ENCODE measurements at regions not wholly inside any gene's neighbourhood (a gene's known extent, or its start where the extent isn't known, plus 50 kb on each side); places are given as distances from the start of the nearest gene placed in this dataset.

- Histone ChIP-seq H3K4me3 (ENCODE audit: low read length) (no peak overlapping the region), H3K27ac (ENCODE audit: low read length) (no peak overlapping the region), H3K4me2 (ENCODE audit: low read length) (no peak overlapping the region), H4K20me1 (ENCODE audit: low read length) (no peaks in the 10 kb centered on the region), H3K9me3 (ENCODE audit: low read length) (no peaks in the 10 kb centered on the region), H2AFZ (ENCODE audit: low read length) (no peak overlapping the region), H3K79me2 (ENCODE audit: low read length) (no peaks in the 10 kb centered on the region), H3F3A (ENCODE audit: low read length, unreplicated experiment) (no peaks in the 10 kb centered on the region), H3K27me3 (ENCODE audit: low read length) (no peaks in the 10 kb centered on the region; the same call in 1 of the 2 replicates), H3K36me3 (ENCODE audit: low read depth, low read length) (no peaks in the 10 kb centered on the region), H3K9ac (ENCODE audit: low read length) (no peak overlapping the region), H3K4me1 (ENCODE audit: insufficient read depth, low read length) (no peaks in the 10 kb centered on the region), H3K9me2 (replicated peaks; ENCODE audit: low read length) (no peaks in the 10 kb centered on the region)
- no TSS peak for BruUV-seq (replicated peaks)
- ChIA-PET CTCF (no interaction called here), POLR2A (ENCODE audit: unreplicated experiment) (no interaction called here)
- DNase-seq (no peak), ATAC-seq (no peak)
- TF ChIP-seq CTCF (conservative IDR thresholded peaks at IDR 0.05; ENCODE audit: low read depth, low read length), result no peak
- no peak for TF ChIP-seq EZH2phosphoT487 (IDR thresholded peaks at IDR 0.05; ENCODE audit: borderline replicate concordance, low read length)
- TF ChIP-seq EZH2 (IDR thresholded peaks at IDR 0.05; ENCODE audit: low read length, unreplicated experiment), result no peak
- intact Hi-C loops (cut with micrococcal nuclease), result no loop called here
These were observed 164.6 kb downstream of the SLC15A5 start for GRCh38 chr12:16112612-16113560.

GRCh38 chr12:16112130-16112529 lies 165.4 kb downstream of the SLC15A5 start:
- intact Hi-C loops (cut with micrococcal nuclease), result no loop called here
- Histone ChIP-seq H3K4me1 (ENCODE audit: insufficient read depth, low read length) (no peaks in the 10 kb centered on the region), H3K27me3 (ENCODE audit: low read length) (no peaks in the 10 kb centered on the region; the same call in 1 of the 2 replicates), H4K20me1 (ENCODE audit: low read length) (no peaks in the 10 kb centered on the region), H3K9me2 (replicated peaks; ENCODE audit: low read length) (no peaks in the 10 kb centered on the region), H3K79me2 (ENCODE audit: low read length) (no peaks in the 10 kb centered on the region), H3K9ac (ENCODE audit: low read length) (no peak overlapping the region), H3K9me3 (ENCODE audit: low read length) (no peaks in the 10 kb centered on the region), H3K27ac (ENCODE audit: low read length) (no peak overlapping the region), H3K4me2 (ENCODE audit: low read length) (no peak overlapping the region), H3K36me3 (ENCODE audit: low read depth, low read length) (no peaks in the 10 kb centered on the region), H3K4me3 (ENCODE audit: low read length) (no peak overlapping the region), H2AFZ (ENCODE audit: low read length) (no peak overlapping the region), H3F3A (ENCODE audit: low read length, unreplicated experiment) (no peaks in the 10 kb centered on the region)
- POLR2A ChIA-PET (ENCODE audit: unreplicated experiment), result no interaction called here
- BruUV-seq (replicated peaks), result no TSS peak
- CTCF ChIA-PET, result no interaction called here
- no peak for TF ChIP-seq EZH2 (IDR thresholded peaks at IDR 0.05; ENCODE audit: low read length, unreplicated experiment)
- no peak for TF ChIP-seq CTCF (conservative IDR thresholded peaks at IDR 0.05; ENCODE audit: low read depth, low read length)
- TF ChIP-seq EZH2phosphoT487 (IDR thresholded peaks at IDR 0.05; ENCODE audit: borderline replicate concordance, low read length), result no peak
- ATAC-seq, result no peak
- no peak for DNase-seq

GRCh38 chr12:16110596-16110995 lies 166.9 kb downstream of the SLC15A5 start:
- CTCF ChIA-PET, result no interaction called here
- TF ChIP-seq EZH2 (IDR thresholded peaks at IDR 0.05; ENCODE audit: low read length, unreplicated experiment), result no peak
- TF ChIP-seq CTCF (conservative IDR thresholded peaks at IDR 0.05; ENCODE audit: low read depth, low read length), result no peak
- no peak for TF ChIP-seq EZH2phosphoT487 (IDR thresholded peaks at IDR 0.05; ENCODE audit: borderline replicate concordance, low read length)
- H3K4me1 ChIP-seq (ENCODE audit: insufficient read depth, low read length), result no peaks in the 10 kb centered on the region
- no peak overlapping the region for H3K4me2 ChIP-seq (ENCODE audit: low read length)
- H2AFZ ChIP-seq (ENCODE audit: low read length), result no peak overlapping the region
- no peaks in the 10 kb centered on the region; the same call in 1 of the 2 replicates for H3K27me3 ChIP-seq (ENCODE audit: low read length)
- no peak overlapping the region for H3K9ac ChIP-seq (ENCODE audit: low read length)
- no peaks in the 10 kb centered on the region for H3K79me2 ChIP-seq (ENCODE audit: low read length)
- POLR2A ChIA-PET (ENCODE audit: unreplicated experiment), result no interaction called here
- intact Hi-C loops (cut with micrococcal nuclease), result no loop called here
- ATAC-seq, result no peak
- BruUV-seq (replicated peaks), result no TSS peak
- no peak overlapping the region for H3K4me3 ChIP-seq (ENCODE audit: low read length)
- no peaks in the 10 kb centered on the region for H3K9me2 ChIP-seq (replicated peaks; ENCODE audit: low read length)
- no peak overlapping the region for H3K27ac ChIP-seq (ENCODE audit: low read length)
- no peaks in the 10 kb centered on the region for H4K20me1 ChIP-seq (ENCODE audit: low read length)
- H3K9me3 ChIP-seq (ENCODE audit: low read length), result no peaks in the 10 kb centered on the region
- no peaks in the 10 kb centered on the region for H3K36me3 ChIP-seq (ENCODE audit: low read depth, low read length)
- no peaks in the 10 kb centered on the region for H3F3A ChIP-seq (ENCODE audit: low read length, unreplicated experiment)
- DNase-seq, result no peak
